ENCODE measurements at regions not wholly inside any gene's neighbourhood (a gene's known extent, or its start where the extent isn't known, plus 50 kb on each side); places are given as distances from the start of the nearest gene placed in this dataset.

GRCh38 chr18:68219274-68219673 lies 495.6 kb downstream of the TMX3 start:
- no peak for TF ChIP-seq CTCF (IDR thresholded peaks at IDR 0.05; ENCODE audit: poor library complexity)
- no peak for TF ChIP-seq EZH2phosphoT487 (IDR thresholded peaks at IDR 0.05; ENCODE audit: low read depth, severe bottlenecking, unreplicated experiment)
- no peak for TF ChIP-seq EZH2 (IDR thresholded peaks at IDR 0.05; ENCODE audit: borderline replicate concordance)

Measured in hepatocyte (in vitro differentiated cells).